H1 (cell line): ENCODE measurements at regions not wholly inside any gene's neighbourhood (a gene's known extent, or its start where the extent isn't known, plus 50 kb on each side); places are given as distances from the start of the nearest gene placed in this dataset.

ENCODE experiments used
- CTCF ChIA-PET: fragments of 300-600 bp; sonication (Branson Sonifier 250); formaldehyde crosslinking; loops from one replicate; lab custom pipeline; 2021; ENCODE audit not compliant: partially characterized antibody; lab: Charles Lee
- POLR2A ChIA-PET: fragments of 300-600 bp; sonication (Branson Sonifier 250); formaldehyde crosslinking; loops from one replicate; lab custom pipeline; 2021; ENCODE audit warnings: inconsistent platforms; ENCODE audit not compliant: partially characterized antibody; lab: Charles Lee
- DNase-seq, 2 experiments: peaks; one replicate each; pipeline versions ENCODE4 v3.0.0 to v3.0.0-alpha.2; 2010 to 2022; ENCODE audit warnings: low spot score in 2 of 2, low read depth in 1 of 2, mixed read lengths in 1 of 2
- FAIRE-seq: peaks from 2 replicates; lab custom pipeline; 2011; peaks lifted over from hg19 to GRCh38; lab: Jason Lieb, UNC
- H2AFZ ChIP-seq: 2 replicates; pipeline ENCODE4 v1.8.1; 2012; ENCODE audit warnings: low read length, inconsistent platforms
- H2AK5ac ChIP-seq: 2 replicates; pipeline ENCODE4 v1.6.1; 2013; ENCODE audit warnings: low read depth, low read length
- H2BK120ac ChIP-seq: replicated peaks from 2 replicates; pipeline ENCODE3; 2013; ENCODE audit warnings: low read depth, low read length, inconsistent platforms
- H2BK12ac ChIP-seq: 2 replicates; pipeline ENCODE4 v1.6.1; 2013; ENCODE audit warnings: low read depth, low read length
- H2BK15ac ChIP-seq: 2 replicates; pipeline ENCODE4 v1.6.1; 2013; ENCODE audit warnings: low read length
- H2BK20ac ChIP-seq: 2 replicates; pipeline ENCODE4 v1.6.1; 2013; ENCODE audit warnings: low read length
- H2BK5ac ChIP-seq: 2 replicates; pipeline ENCODE4 v1.6.1; 2013; ENCODE audit warnings: low read depth, low read length
- H3K14ac ChIP-seq: 2 replicates; pipeline ENCODE4 v1.6.1; 2013; ENCODE audit warnings: inconsistent platforms; ENCODE audit not compliant: insufficient read length
- H3K18ac ChIP-seq: 2 replicates; pipeline ENCODE4 v1.6.1; 2013; ENCODE audit warnings: low read length; ENCODE audit errors: extremely low read depth
- H3K23ac ChIP-seq: 2 replicates; pipeline ENCODE4 v1.6.1; 2013; ENCODE audit warnings: inconsistent platforms; ENCODE audit not compliant: insufficient read length
- H3K23me2 ChIP-seq: 2 replicates; pipeline ENCODE4 v1.6.1; 2013; ENCODE audit warnings: low read depth, low read length
- H3K27ac ChIP-seq: 2 replicates; pipeline ENCODE4 v1.6.1; 2011; ENCODE audit warnings: low read depth, low read length, inconsistent platforms
- H3K27me3 ChIP-seq, 4 experiments: replicated peaks in 1 of 4; 1 replicate in 1 of 4; 2 replicates in 3 of 4; pipeline versions ENCODE4 v1.6.1 to v1.8.1; 2011 to 2013; ENCODE audit warnings: low read length in 3 of 4, mild to moderate bottlenecking in 3 of 4, inconsistent platforms in 2 of 4, mixed read lengths in 2 of 4, moderate library complexity in 1 of 4; ENCODE audit not compliant: control insufficient read depth in 3 of 4, insufficient read depth in 3 of 4; ENCODE audit errors: extremely low read depth in 1 of 4
- H3K36me3 ChIP-seq, 4 experiments: 2 replicates each; pipeline versions ENCODE4 v1.6.1 to v1.8.1; 2011 to 2013; ENCODE audit warnings: mild to moderate bottlenecking in 4 of 4, low read length in 3 of 4, moderate library complexity in 2 of 4, control low read depth in 1 of 4, inconsistent platforms in 1 of 4; ENCODE audit not compliant: insufficient read depth in 4 of 4, control insufficient read depth in 2 of 4
- H3K4ac ChIP-seq: replicated peaks from 2 replicates; pipeline ENCODE3; 2013; ENCODE audit warnings: low read length, low read depth, mixed read lengths, inconsistent platforms; ENCODE audit not compliant: insufficient read length
- H3K4me1 ChIP-seq, 4 experiments: replicated peaks in 1 of 4; 1 replicate in 1 of 4; 2 replicates in 3 of 4; pipeline versions ENCODE4 v1.6.1 to v1.8.1; 2011 to 2013; ENCODE audit warnings: low read length in 3 of 4, inconsistent platforms in 2 of 4, mixed read lengths in 1 of 4; ENCODE audit not compliant: insufficient read depth in 4 of 4, control insufficient read depth in 3 of 4
- H3K4me2 ChIP-seq, 2 experiments: 2 replicates each; pipeline versions ENCODE4 v1.6.1 to v1.8.1; 2011 to 2013; ENCODE audit warnings: low read depth in 2 of 2, low read length in 2 of 2, control low read depth in 1 of 2, inconsistent platforms in 1 of 2, mild to moderate bottlenecking in 1 of 2; ENCODE audit not compliant: insufficient read depth in 1 of 2
- H3K4me3 ChIP-seq, 4 experiments: fragments of 200-600, 300-600 bp in 1 of 4; sonication (generic), shearing (Covaris generic), sonication (Bioruptor Twin) in 1 of 4; 2 replicates each; pipeline versions ENCODE4 v1.5.1 to v1.8.1; 2011 to 2016; ENCODE audit warnings: low read length in 4 of 4, low read depth in 3 of 4, control low read depth in 2 of 4, inconsistent platforms in 2 of 4, mild to moderate bottlenecking in 2 of 4, mixed read lengths in 1 of 4, moderate library complexity in 1 of 4; ENCODE audit not compliant: insufficient read depth in 2 of 4; ENCODE audit errors: extremely low read depth in 1 of 4
- H3K56ac ChIP-seq: replicated peaks from 2 replicates; pipeline ENCODE3; 2013; ENCODE audit warnings: low read depth, mild to moderate bottlenecking, mixed read lengths, low read length, inconsistent platforms; ENCODE audit not compliant: insufficient read length
- H3K79me1 ChIP-seq: 2 replicates; pipeline ENCODE4 v1.6.1; 2013; ENCODE audit warnings: low read depth, low read length, control low read depth
- H3K79me2 ChIP-seq, 2 experiments: 2 replicates each; pipeline versions ENCODE4 v1.6.1 to v1.8.1; 2012 to 2013; ENCODE audit warnings: low read length in 2 of 2, mild to moderate bottlenecking in 2 of 2, inconsistent platforms in 1 of 2; ENCODE audit not compliant: insufficient read depth in 2 of 2, control insufficient read depth in 1 of 2
- H3K9ac ChIP-seq, 4 experiments: replicated peaks in 1 of 4; 1 replicate in 1 of 4; 2 replicates in 3 of 4; pipeline versions ENCODE4 v1.6.1 to v1.8.1; 2011 to 2013; ENCODE audit warnings: low read depth in 3 of 4, low read length in 3 of 4, control low read depth in 2 of 4, mild to moderate bottlenecking in 2 of 4, moderate library complexity in 2 of 4, inconsistent platforms in 1 of 4; ENCODE audit errors: extremely low read depth in 1 of 4
- H3K9me3 ChIP-seq, 2 experiments: 2 replicates each; pipeline versions ENCODE4 v1.6.1 to v1.8.1; 2012 to 2013; ENCODE audit warnings: mild to moderate bottlenecking in 2 of 2, moderate library complexity in 2 of 2, control low read depth in 1 of 2, inconsistent platforms in 1 of 2, low read depth in 1 of 2, low read length in 1 of 2, mixed read lengths in 1 of 2; ENCODE audit not compliant: insufficient read depth in 2 of 2
- H4K20me1 ChIP-seq, 2 experiments: replicated peaks in 1 of 2; 2 replicates each; pipeline versions ENCODE3 to v1.8.1; 2011 to 2013; ENCODE audit warnings: inconsistent platforms in 2 of 2, low read length in 2 of 2, mild to moderate bottlenecking in 1 of 2; ENCODE audit not compliant: insufficient read depth in 2 of 2, control insufficient read depth in 1 of 2
- H4K5ac ChIP-seq: 2 replicates; pipeline ENCODE4 v1.6.1; 2013; ENCODE audit warnings: low read length, low read depth, mixed read lengths, inconsistent platforms; ENCODE audit not compliant: insufficient read length
- H4K8ac ChIP-seq: 2 replicates; pipeline ENCODE4 v1.8.0; 2013; ENCODE audit warnings: mild to moderate bottlenecking, moderate library complexity, low read length, inconsistent platforms; ENCODE audit not compliant: insufficient read depth; ENCODE audit errors: extremely low read depth
- H4K91ac ChIP-seq: replicated peaks from 2 replicates; pipeline ENCODE3; 2013; ENCODE audit warnings: low read length, mixed read lengths, inconsistent platforms; ENCODE audit not compliant: insufficient read length
- ASH2L ChIP-seq: fragments of 200-600, 300-600 bp; sonication (generic); IDR thresholded peaks from one replicate; pipeline ENCODE4 v1.7.1; 2017; ENCODE audit warnings: low read length
- BACH1 ChIP-seq: IDR thresholded peaks from 2 replicates; pipeline ENCODE4 v1.6.1; 2012; ENCODE audit warnings: low read length, improper control_type of control experiment
- CHD2 ChIP-seq: IDR thresholded peaks from 2 replicates; pipeline ENCODE4 v1.6.1; 2012; ENCODE audit warnings: low read length, improper control_type of control experiment
- HDAC6 ChIP-seq: IDR thresholded peaks from one replicate; pipeline ENCODE4 v1.7.1; 2012; ENCODE audit warnings: low read depth, mild to moderate bottlenecking, inconsistent platforms, low read length, moderate library complexity
- PHF8 ChIP-seq: fragments of 200-600 bp; sonication (generic); conservative IDR thresholded peaks from 2 replicates; pipeline ENCODE4 v1.7.1; 2012; ENCODE audit warnings: low read depth, mild to moderate bottlenecking, inconsistent platforms, low read length, moderate library complexity
- SRF ChIP-seq: IDR thresholded peaks from 2 replicates; pipeline ENCODE4 v1.6.1; 2011; ENCODE audit warnings: mild to moderate bottlenecking, low read depth, low read length, moderate library complexity
- WGBS, 2 experiments: shearing (Covaris generic) in 1 of 2; methylation state at CpG; one replicate each; pipeline versions ENCODE4 v1.1.6 to v1.1.7; 2013 to 2015; ENCODE audit warnings: low lambda C conversion rate in 2 of 2, mixed read lengths in 2 of 2, inconsistent platforms in 1 of 2, low coverage in 1 of 2, missing lambda C conversion rate in 1 of 2; ENCODE audit not compliant: insufficient replicate concordance in 2 of 2, insufficient coverage in 1 of 2, insufficient read length in 1 of 2; ENCODE audit errors: extremely low coverage in 1 of 2, missing lambda C conversion rate in 1 of 2; 5-methylcytosine and 5-hydroxymethylcytosine counted together
- TF ChIP-seq, protein P1 (sequence below): IDR thresholded peaks from 2 replicates; pipeline ENCODE4 v1.6.1; 2012; ENCODE audit warnings: low read length, inconsistent platforms

DNA sequence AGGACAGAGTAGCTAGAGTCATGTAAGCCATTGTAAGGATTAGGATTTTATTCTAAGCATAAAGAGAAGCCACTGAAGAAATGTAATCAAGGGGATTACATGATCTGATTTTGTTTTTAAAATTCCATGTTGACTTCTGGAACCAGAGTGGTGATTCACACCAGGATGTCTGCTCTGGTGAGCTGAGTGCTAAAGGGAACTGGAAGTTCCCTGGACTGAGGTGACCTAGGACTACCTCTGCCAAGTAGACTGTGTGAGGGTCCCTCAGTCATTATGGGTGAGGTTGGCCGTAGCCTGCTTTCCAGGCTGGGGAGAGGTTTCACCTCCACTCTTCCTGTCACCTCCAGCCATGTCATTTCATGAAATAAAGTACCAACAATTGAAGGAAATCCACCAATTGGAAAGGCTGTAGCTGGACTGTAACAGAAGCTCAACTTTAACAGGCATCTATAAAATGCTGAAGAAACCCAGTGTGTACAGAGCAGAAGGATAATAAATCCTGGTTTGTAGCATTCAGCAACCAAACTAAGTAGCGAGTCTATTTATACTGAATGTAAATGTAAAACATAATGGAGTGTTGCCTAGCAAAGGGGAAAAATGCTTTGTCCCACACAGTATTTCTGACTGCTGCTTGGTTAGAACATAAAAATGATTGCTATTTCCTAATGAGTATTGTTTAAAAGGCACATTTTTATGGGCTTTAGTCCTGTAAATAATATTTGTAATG, 507.4 kb upstream of the PKDCC start:
- POLR2A ChIA-PET = no interaction called here
- FAIRE-seq = no peak
- Histone ChIP-seq H4K20me1 (no peaks in the 10 kb centered on the region), H2BK5ac (no peak overlapping the region), H3K79me2 (no peaks in the 10 kb centered on the region), H3K79me1 (no peaks in the 10 kb centered on the region), H2BK120ac (no peak overlapping the region), H3K23me2 (no peaks in the 10 kb centered on the region)
- TF ChIP-seq SRF (no peak), BACH1 (no peak), ASH2L (no peak), PHF8 (no peak), HDAC6 (no peak), CHD2 (no peak)
- TF ChIP-seq, protein P1, sequence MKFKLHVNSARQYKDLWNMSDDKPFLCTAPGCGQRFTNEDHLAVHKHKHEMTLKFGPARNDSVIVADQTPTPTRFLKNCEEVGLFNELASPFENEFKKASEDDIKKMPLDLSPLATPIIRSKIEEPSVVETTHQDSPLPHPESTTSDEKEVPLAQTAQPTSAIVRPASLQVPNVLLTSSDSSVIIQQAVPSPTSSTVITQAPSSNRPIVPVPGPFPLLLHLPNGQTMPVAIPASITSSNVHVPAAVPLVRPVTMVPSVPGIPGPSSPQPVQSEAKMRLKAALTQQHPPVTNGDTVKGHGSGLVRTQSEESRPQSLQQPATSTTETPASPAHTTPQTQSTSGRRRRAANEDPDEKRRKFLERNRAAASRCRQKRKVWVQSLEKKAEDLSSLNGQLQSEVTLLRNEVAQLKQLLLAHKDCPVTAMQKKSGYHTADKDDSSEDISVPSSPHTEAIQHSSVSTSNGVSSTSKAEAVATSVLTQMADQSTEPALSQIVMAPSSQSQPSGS = no peak
- TF ChIP-seq, all 59 proteins: peak for 0
- Histone ChIP-seq H2BK20ac (no peak overlapping the region), H3K4me1 (no peaks in the 10 kb centered on the region; a peak in 1 of 7 replicates), H2AFZ (no peak overlapping the region), H2BK15ac (no peak overlapping the region), H3K9me3 (peaks cover 0 to 4% of the 10 kb centered on the region in 2 experiments; a peak in 1 of 4 replicates), H2BK12ac (no peak overlapping the region), H3K27ac (no peak overlapping the region), H3K18ac (no peak overlapping the region), H3K36me3 (no peaks in the 10 kb centered on the region; a peak in 1 of 8 replicates), H3K23ac (no peak overlapping the region), H3K56ac (no peak overlapping the region), H3K4ac (no peak overlapping the region), H3K14ac (no peak overlapping the region), H3K9ac (no peak overlapping the region), H3K4me3 (no peak overlapping the region), H3K4me2 (no peak overlapping the region), H4K91ac (no peak overlapping the region), H4K8ac (no peak overlapping the region), H3K27me3 (no peaks in the 10 kb centered on the region), H2AK5ac (no peak overlapping the region), H4K5ac (no peak overlapping the region)
- CTCF ChIA-PET = interaction anchor here (1.0 to 1.3 kb wide), 2 partner anchors 126 to 157 kb away, joined by 3 read pairs; no protein-coding TSS in a partner anchor
- DNase-seq = no peak
- WGBS, 2 experiments = 96% methylated on average over 2 of the region's 2 CpGs; no CpG with 5 or more reads in 1 of the 2 experiments
